Spleen (tissue), 11 donors: ENCODE measurements at regions not wholly inside any gene's neighbourhood (a gene's known extent, or its start where the extent isn't known, plus 50 kb on each side); places are given as distances from the start of the nearest gene placed in this dataset.

ENCODE experiments used
- DNase-seq: peaks from one replicate; pipeline ENCODE4 v3.0.0-alpha.2; 2020
- H3K27ac ChIP-seq, 8 donors: fragments of 200-600 bp; sonication (generic) in 7 of 8; 1 replicate in 4 of 8; 2 replicates in 4 of 8; pipeline versions ENCODE4 v1.5.0 to v1.8.0; 2016 to 2021; ENCODE audit warnings: inconsistent platforms in 4 of 8, mild to moderate bottlenecking in 4 of 8, moderate library complexity in 1 of 8
- H3K27me3 ChIP-seq, 7 donors: fragments of 200-600 bp; sonication (generic) in 6 of 7; replicated peaks in 1 of 7; 1 replicate in 4 of 7; 2 replicates in 3 of 7; pipeline versions ENCODE4 v1.5.0 to v1.8.0; 2016 to 2021; ENCODE audit warnings: inconsistent platforms in 3 of 7, mild to moderate bottlenecking in 1 of 7
- H3K36me3 ChIP-seq, 6 donors: fragments of 200-600 bp; sonication (generic) in 5 of 6; 1 replicate in 4 of 6; 2 replicates in 2 of 6; pipeline versions ENCODE4 v1.5.0 to v1.8.0; 2016 to 2021; ENCODE audit warnings: inconsistent platforms in 2 of 6
- H3K4me1 ChIP-seq, 6 donors: fragments of 200-600 bp; sonication (generic) in 5 of 6; 1 replicate in 3 of 6; 2 replicates in 3 of 6; pipeline versions ENCODE4 v1.5.0 to v1.8.0; 2016 to 2021; ENCODE audit warnings: inconsistent platforms in 3 of 6
- H3K4me3 ChIP-seq, 8 donors: fragments of 200-600 bp; sonication (generic) in 7 of 8; 1 replicate in 4 of 8; 2 replicates in 4 of 8; pipeline versions ENCODE4 v1.5.0 to v1.8.0; 2016 to 2021; ENCODE audit warnings: inconsistent platforms in 4 of 8, mild to moderate bottlenecking in 4 of 8, moderate library complexity in 2 of 8
- H3K9me3 ChIP-seq, 8 donors: fragments of 200-600 bp; sonication (generic) in 7 of 8; 1 replicate in 4 of 8; 2 replicates in 4 of 8; pipeline versions ENCODE4 v1.5.0 to v1.8.0; 2016 to 2021; ENCODE audit warnings: inconsistent platforms in 4 of 8
- POLR2A ChIP-seq, 3 donors: fragments of 450-650 bp; IDR thresholded peaks; one replicate each; pipeline ENCODE4 v1.5.1; 2017; ENCODE audit warnings: antibody characterized with exemption in 3 of 3, mild to moderate bottlenecking in 1 of 3
- POLR2AphosphoS5 ChIP-seq, 3 donors: sonication (generic); formaldehyde crosslinking; IDR thresholded peaks; one replicate each; pipeline ENCODE4 v1.5.1; 2017; ENCODE audit warnings: antibody characterized with exemption in 3 of 3
- WGBS, 5 donors: extraction: QIAGEN DNeasy Blood & Tissue Kit in 3 of 5; methylation state at CpG; one replicate each; pipeline versions ENCODE4 v1.1.5 to v1.1.7; 2013 to 2018; 5-methylcytosine and 5-hydroxymethylcytosine counted together
- intact Hi-C: fragments of 100-400 bp; cut with DNase I; formaldehyde crosslinking; loops from one replicate; pipeline ENCODE4 v1.15.0; 2023; ENCODE audit warnings: low total_unique reads
- TF ChIP-seq, protein P1 (sequence below), 11 experiments: fragments of 200-600 bp in 7 of 11; fragments of 450-650 bp in 4 of 11; sonication (generic) in 4 of 11; IDR thresholded peaks in 8 of 11; conservative IDR thresholded peaks in 3 of 11; 1 replicate in 7 of 11; 2 replicates in 4 of 11; pipeline versions ENCODE4 v1.4.0 to v1.8.0; 2016 to 2021; ENCODE audit warnings: antibody characterized with exemption in 11 of 11, inconsistent platforms in 4 of 11, mild to moderate bottlenecking in 1 of 11
- donor health status: healthy with polysubstance abuse.
- donor health status: DM: no; HTN: no; CAD: no; lungs with moderate emphysema.
- donor health status: DM: no; HTN: no; CAD: no.
- donor health status: Bipolar disorder and iron deficiency.
- donor health status: healthy.
- donor health status: DM: no; HTN: no; CAD: no.
- donor health status: DM: yes; HTN: yes; CAD: no.

GRCh38 chr3:99542767-99543518 lies 95.5 kb upstream of the COL8A1 start:
- H3K27me3 ChIP-seq, result no peaks in the 10 kb centered on the region
- peaks cover 0 to 20% (median 3%) of the 10 kb centered on the region in 6 donors for H3K4me1 ChIP-seq
- no peak overlapping the region for H3K4me3 ChIP-seq
- no peak overlapping the region for H3K27ac ChIP-seq
- no peak for DNase-seq
- H3K9me3 ChIP-seq, result no peaks in the 10 kb centered on the region
- TF ChIP-seq, protein P1, sequence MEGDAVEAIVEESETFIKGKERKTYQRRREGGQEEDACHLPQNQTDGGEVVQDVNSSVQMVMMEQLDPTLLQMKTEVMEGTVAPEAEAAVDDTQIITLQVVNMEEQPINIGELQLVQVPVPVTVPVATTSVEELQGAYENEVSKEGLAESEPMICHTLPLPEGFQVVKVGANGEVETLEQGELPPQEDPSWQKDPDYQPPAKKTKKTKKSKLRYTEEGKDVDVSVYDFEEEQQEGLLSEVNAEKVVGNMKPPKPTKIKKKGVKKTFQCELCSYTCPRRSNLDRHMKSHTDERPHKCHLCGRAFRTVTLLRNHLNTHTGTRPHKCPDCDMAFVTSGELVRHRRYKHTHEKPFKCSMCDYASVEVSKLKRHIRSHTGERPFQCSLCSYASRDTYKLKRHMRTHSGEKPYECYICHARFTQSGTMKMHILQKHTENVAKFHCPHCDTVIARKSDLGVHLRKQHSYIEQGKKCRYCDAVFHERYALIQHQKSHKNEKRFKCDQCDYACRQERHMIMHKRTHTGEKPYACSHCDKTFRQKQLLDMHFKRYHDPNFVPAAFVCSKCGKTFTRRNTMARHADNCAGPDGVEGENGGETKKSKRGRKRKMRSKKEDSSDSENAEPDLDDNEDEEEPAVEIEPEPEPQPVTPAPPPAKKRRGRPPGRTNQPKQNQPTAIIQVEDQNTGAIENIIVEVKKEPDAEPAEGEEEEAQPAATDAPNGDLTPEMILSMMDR (IDR thresholded peaks at IDR 0.05 in 8 of 11, conservative IDR thresholded peaks at IDR 0.05 in 3 of 11), result no peak
- TF ChIP-seq POLR2AphosphoS5 (IDR thresholded peaks at IDR 0.05) (no peak), POLR2A (IDR thresholded peaks at IDR 0.05) (no peak)
- no peaks in the 10 kb centered on the region for H3K36me3 ChIP-seq
- WGBS, 5 donors, result 52 to 61% (median 57%) methylated on average over 4 of the region's 4 CpGs
- intact Hi-C loops, result no loop called here

DNA sequence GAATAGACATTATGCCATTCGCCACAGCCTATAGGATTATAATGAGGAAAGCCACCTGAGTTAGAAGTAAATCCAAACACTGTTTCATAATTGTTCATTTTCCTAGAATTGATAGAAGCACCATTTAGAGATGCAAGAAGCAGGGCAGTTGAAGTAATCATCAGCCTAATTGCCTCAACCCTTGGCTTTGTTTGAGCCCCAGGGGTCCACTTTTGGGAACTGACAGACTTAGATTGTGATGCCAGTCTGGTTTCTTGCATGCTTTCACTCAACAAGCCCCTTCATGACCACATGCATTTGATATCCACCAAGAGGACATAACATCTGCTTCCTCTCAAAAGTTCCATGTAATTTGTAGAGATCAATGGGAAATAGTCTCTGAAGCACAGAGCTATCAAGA lies 97.2 kb upstream of the COL8A1 start:
- Histone ChIP-seq H3K27ac (no peak overlapping the region), H3K36me3 (no peaks in the 10 kb centered on the region), H3K4me3 (no peak overlapping the region), H3K27me3 (no peaks in the 10 kb centered on the region), H3K9me3 (no peaks in the 10 kb centered on the region), H3K4me1 (peaks cover 0 to 20% (median 3%) of the 10 kb centered on the region in 6 donors)
- 56 to 86% (median 74%) methylated on average over 1 of the region's 1 CpG for WGBS, 5 donors
- no peak for DNase-seq
- TF ChIP-seq POLR2AphosphoS5 (IDR thresholded peaks at IDR 0.05) (no peak), POLR2A (IDR thresholded peaks at IDR 0.05) (no peak)
- TF ChIP-seq, protein P1 (IDR thresholded peaks at IDR 0.05 in 8 of 11, conservative IDR thresholded peaks at IDR 0.05 in 3 of 11), result no peak
- intact Hi-C loops, result no loop called here

GRCh38 chr3:99537416-99537815 lies 101.0 kb upstream of the COL8A1 start:
- no peak overlapping the region for H3K4me3 ChIP-seq

More at GRCh38 chr3:99537416-99537815, 101.0 kb upstream of the COL8A1 start:
- Histone ChIP-seq H3K27ac (no peak overlapping the region), H3K4me1 (no peaks in the 10 kb centered on the region), H3K9me3 (no peaks in the 10 kb centered on the region), H3K36me3 (no peaks in the 10 kb centered on the region), H3K27me3 (no peaks in the 10 kb centered on the region)
- DNase-seq, result no peak
- intact Hi-C loops, result no loop called here
- TF ChIP-seq POLR2AphosphoS5 (IDR thresholded peaks at IDR 0.05) (no peak), POLR2A (IDR thresholded peaks at IDR 0.05) (no peak)
- TF ChIP-seq, protein P1 (IDR thresholded peaks at IDR 0.05 in 8 of 11, conservative IDR thresholded peaks at IDR 0.05 in 3 of 11), result no peak
- WGBS, 5 donors, result 78 to 89% (median 80%) methylated on average over 4 of the region's 4 CpGs
